LNCAP (cell line): ENCODE measurements at regions not wholly inside any gene's neighbourhood (a gene's known extent, or its start where the extent isn't known, plus 50 kb on each side); places are given as distances from the start of the nearest gene placed in this dataset.

Experiments
- CTCF ChIP-seq: fragments of 450-650 bp; IDR thresholded peaks from 2 replicates; pipeline ENCODE4 v1.5.1; 2017; ENCODE audit warnings: mild to moderate bottlenecking

DNA sequence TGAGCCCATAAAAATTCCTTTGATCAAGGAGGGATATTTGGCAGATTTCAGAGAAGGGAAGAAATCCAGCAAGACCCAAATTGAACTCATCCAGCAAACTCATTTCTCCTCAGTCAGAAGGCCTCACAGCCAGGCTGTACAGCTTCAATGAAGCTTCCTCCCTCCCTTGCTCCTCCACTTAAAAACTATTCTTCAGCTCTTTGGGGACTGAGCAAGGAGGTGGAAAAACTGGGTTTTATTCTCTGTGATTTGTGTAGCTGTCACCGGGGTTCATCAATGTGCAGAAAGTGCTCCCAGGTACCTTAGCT is 158.7 kb upstream of the ZNF184 start:
- no peak for TF ChIP-seq CTCF

DNA sequence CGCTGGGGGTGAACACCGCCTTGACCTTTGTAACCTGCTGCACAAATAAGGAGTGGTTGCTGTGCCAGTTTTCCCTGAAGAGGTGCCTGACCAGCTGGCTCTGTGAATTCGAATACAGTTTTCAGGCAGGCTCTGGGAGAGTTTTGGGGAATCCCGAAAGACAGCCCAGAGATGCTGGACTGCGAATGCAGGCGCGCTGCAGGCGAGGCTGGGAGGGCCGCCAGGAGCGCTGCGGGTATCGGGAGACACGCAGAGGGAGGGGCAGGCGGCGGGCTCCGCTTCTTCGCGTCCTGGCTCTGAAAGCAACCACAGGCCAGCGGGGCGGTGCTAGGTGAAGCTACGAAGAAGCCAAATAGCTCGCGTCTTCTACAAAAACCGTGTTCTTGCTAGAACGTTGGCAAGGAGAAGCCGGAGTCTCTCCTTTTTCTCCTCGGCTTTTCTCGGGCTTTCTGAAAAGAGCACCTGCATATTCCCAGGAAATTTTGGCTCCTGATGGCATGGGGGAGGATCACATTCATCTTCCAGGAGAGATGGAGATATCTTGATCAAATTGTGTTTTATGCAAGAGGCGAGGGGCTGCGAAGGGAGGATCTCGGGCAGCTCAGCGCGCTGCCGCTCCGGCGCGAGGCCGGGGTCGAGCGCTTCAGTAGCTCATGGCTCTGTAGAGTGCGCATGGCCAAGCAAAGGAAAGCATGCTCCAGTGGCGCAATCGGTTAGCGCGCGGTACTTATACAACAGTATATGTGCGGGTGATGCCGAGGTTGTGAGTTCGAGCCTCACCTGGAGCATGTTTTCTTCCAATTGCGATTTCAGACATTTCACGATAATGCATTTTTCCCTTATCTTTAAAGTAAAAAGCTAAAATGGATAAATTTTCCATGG is 158.1 kb upstream of the ZNF184 start:
- TF ChIP-seq CTCF: no peak

GRCh38 chr6:27624694-27625262 is 151.9 kb upstream of the ZNF184 start:
- TF ChIP-seq CTCF: no peak

DNA sequence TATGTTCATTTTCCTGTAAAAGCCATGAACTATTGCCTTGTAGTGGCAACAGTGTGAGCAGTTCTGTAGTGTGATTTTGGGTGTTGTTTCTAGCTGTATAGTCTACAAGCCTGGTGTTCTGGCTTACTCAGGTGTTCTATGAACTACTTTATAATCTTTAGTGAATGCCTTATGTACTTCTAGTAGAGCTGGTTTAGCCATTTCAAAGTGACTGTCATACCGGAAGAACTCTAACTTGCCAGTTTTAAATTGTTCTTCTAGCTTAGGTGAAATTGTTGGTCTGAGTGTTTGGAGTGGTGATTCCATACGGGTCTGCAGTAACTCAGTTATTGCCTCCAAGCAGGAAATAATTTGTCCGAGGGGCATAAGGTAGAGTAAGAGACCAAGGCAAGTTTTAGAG is 150.2 kb upstream of the ZNF184 start:
- no peak for TF ChIP-seq CTCF

GRCh38 chr6:27619436-27619835 is 146.5 kb upstream of the ZNF184 start:
- TF ChIP-seq CTCF: no peak

DNA sequence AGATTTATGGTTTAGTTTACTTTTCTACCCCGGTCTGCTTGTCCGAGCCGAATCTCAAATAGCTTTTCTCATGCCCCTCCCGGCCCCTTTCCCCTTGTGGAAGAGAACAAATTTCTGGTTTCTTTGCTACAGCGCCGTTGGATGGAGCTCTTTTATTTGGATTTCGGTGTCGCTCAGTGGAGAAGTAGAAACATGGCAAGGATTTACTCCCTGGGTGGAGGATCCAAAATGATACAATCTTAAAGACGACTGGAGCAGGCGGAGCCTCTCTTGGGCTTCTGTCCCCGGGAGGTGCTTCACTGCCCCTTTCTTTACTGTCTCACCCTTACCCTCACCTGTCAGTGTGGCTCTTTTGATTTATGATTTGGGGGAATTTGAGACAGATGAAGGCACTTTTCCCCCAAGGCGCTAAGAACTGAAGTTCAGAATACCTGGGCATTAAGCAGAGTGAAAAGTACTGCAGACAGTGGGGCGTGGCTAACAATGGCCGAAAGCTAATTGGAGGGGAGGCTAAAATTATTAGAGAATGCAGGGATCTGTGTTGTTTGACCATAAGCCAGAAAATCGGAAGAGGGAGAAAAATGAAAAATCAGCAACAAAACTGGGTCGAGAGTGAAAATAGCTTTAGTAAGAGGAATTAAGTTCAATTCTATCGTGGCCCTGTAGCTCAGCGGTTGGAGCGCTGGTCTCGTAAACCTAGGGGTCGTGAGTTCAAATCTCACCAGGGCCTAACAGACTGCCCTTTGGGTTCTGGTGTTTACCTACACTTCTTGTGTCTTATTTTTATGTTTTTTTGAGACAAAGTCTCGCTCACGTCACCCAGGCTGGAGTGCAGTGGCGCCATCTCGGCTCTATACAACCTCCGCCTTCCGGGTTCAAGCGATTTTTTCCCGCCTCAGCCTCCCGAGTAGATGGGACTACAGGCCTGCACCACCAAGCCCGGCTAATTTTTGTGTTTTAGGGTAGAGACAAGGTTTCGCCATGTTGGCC is 145.1 kb upstream of the ZNF184 start:
- peak; percentile 27; the same call in 1 of the 2 replicates for TF ChIP-seq CTCF

- TF ChIP-seq CTCF: no peak
Observed at GRCh38 chr6:27617046-27617687, 144.3 kb upstream of the ZNF184 start.
